ENCODE measurements at regions not wholly inside any gene's neighbourhood (a gene's known extent, or its start where the extent isn't known, plus 50 kb on each side); places are given as distances from the start of the nearest gene placed in this dataset.

DNA sequence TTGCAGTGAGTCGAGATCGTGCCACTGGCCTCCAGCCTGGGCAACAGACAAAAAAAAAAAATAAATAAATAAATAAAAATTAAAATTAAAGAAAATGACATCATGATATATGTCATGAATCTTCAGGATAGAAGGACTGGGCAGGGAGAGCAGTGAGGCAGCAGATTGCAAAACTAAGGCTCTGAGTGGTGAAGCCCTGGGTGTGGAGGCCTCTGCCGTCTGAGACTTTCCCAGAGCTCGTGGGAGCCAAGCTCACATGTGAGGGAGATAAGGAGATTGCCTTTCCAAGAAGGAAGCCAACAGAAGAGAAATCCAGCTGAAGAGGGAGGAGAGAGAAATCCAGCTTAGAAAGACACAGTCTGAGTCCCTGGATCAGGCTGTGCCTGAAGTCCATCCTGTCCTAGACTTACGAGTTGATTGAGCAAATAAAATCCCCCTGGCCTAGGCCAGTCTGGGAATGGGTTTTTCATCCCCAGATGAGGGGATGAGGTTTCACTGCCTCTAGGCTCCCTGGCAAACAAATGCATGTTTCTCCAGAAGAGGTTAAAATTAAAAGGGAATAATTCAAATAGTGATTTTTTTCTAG is 142.0 kb upstream of the IGSF21 start:
- TF ChIP-seq POLR2A (IDR thresholded peaks at IDR 0.05) (no peak), EP300 (IDR thresholded peaks at IDR 0.05) (no peak)

Data from tibial nerve (tissue), 3 donors.